SU-DHL-6 (cell line): ENCODE measurements at regions not wholly inside any gene's neighbourhood (a gene's known extent, or its start where the extent isn't known, plus 50 kb on each side); places are given as distances from the start of the nearest gene placed in this dataset.

ENCODE experiments used
- H2AFZ ChIP-seq: fragments of 200-600 bp; sonication (generic); 2 replicates; pipeline ENCODE4 v1.6.1; 2014; ENCODE audit warnings: low read depth, mild to moderate bottlenecking, moderate library complexity, mixed read lengths, antibody characterized with exemption, low read length; ENCODE audit not compliant: severe bottlenecking
- H3F3A ChIP-seq: fragments of 200-600 bp; shearing (Covaris generic); 2 replicates; pipeline ENCODE4 v1.6.0; 2016; ENCODE audit warnings: antibody characterized with exemption, mild to moderate bottlenecking; ENCODE audit not compliant: insufficient read depth
- H3K27ac ChIP-seq: fragments of 200-600 bp; sonication (generic); 2 replicates; pipeline ENCODE4 v1.5.1; 2016; ENCODE audit warnings: low read depth, mild to moderate bottlenecking, low read length, moderate library complexity, mixed read lengths
- H3K27me3 ChIP-seq: fragments of 200-600 bp; sonication (generic), shearing (Covaris generic); 2 replicates; pipeline ENCODE4 v1.6.0; 2014; ENCODE audit warnings: mild to moderate bottlenecking, low read length
- H3K36me3 ChIP-seq: fragments of 200-600 bp; sonication (generic); 2 replicates; pipeline ENCODE4 v1.6.1; 2014; ENCODE audit warnings: mild to moderate bottlenecking, low read length, mixed read lengths
- H3K4me2 ChIP-seq: fragments of 300-600, 200-600 bp; shearing (Covaris generic), sonication (generic); 2 replicates; pipeline ENCODE4 v1.6.0; 2014; ENCODE audit warnings: low read length, low read depth, mild to moderate bottlenecking; ENCODE audit not compliant: poor library complexity, severe bottlenecking
- H3K4me3 ChIP-seq: fragments of 200-600 bp; sonication (generic); 2 replicates; pipeline ENCODE4 v1.5.1; 2014; ENCODE audit warnings: antibody characterized with exemption, low read length, mild to moderate bottlenecking, mixed read lengths; ENCODE audit not compliant: insufficient read depth, poor library complexity, severe bottlenecking
- H3K79me2 ChIP-seq: fragments of 200-600 bp; sonication (generic); 2 replicates; pipeline ENCODE4 v1.6.1; 2014; ENCODE audit warnings: mild to moderate bottlenecking, low read length, moderate library complexity; ENCODE audit not compliant: insufficient read depth
- H3K9ac ChIP-seq: fragments of 200-600 bp; sonication (generic); 2 replicates; pipeline ENCODE4 v1.7.0; 2014; ENCODE audit warnings: mild to moderate bottlenecking, low read length
- H3K9me2 ChIP-seq: fragments of 200-600 bp; sonication (generic); replicated peaks from 2 replicates; pipeline ENCODE4 v1.6.1; 2014; ENCODE audit warnings: low read length; ENCODE audit not compliant: insufficient read depth
- H3K9me3 ChIP-seq: fragments of 200-600 bp; sonication (generic); 2 replicates; pipeline ENCODE4 v1.6.1; 2014; ENCODE audit warnings: low read length, mixed read lengths; ENCODE audit not compliant: insufficient read depth
- H4K20me1 ChIP-seq: fragments of 200-600 bp; sonication (generic); 2 replicates; pipeline ENCODE4 v1.6.1; 2014; ENCODE audit warnings: low read depth, mild to moderate bottlenecking, antibody characterized with exemption, low read length, moderate library complexity, mixed read lengths
- CTCF ChIP-seq: fragments of 200-600 bp; sonication (generic); IDR thresholded peaks from one replicate; pipeline ENCODE4 v1.5.1; 2017; ENCODE audit warnings: antibody characterized with exemption, mild to moderate bottlenecking, low read length, moderate library complexity; ENCODE audit not compliant: insufficient read depth, poor library complexity, severe bottlenecking
- EZH2phosphoT487 ChIP-seq: fragments of 200-600 bp; sonication (generic), shearing (Covaris generic); conservative IDR thresholded peaks from 2 replicates; pipeline ENCODE4 v1.6.1; 2018; ENCODE audit warnings: mild to moderate bottlenecking, antibody characterized with exemption, low read length, moderate library complexity, mixed read lengths

GRCh38 chr3:117105686-117106085, 396.1 kb downstream of the TUSC7 start:
- no peak for TF ChIP-seq EZH2phosphoT487
- TF ChIP-seq CTCF, result no peak
- H3K79me2 ChIP-seq, result no peaks in the 10 kb centered on the region
- no peaks in the 10 kb centered on the region for H3K36me3 ChIP-seq
- H3K9me2 ChIP-seq, result no peaks in the 10 kb centered on the region
- H3K4me3 ChIP-seq, result no peak overlapping the region
- no peaks in the 10 kb centered on the region for H3K9me3 ChIP-seq
- H4K20me1 ChIP-seq, result no peaks in the 10 kb centered on the region
- no peak overlapping the region for H2AFZ ChIP-seq
- H3F3A ChIP-seq, result no peaks in the 10 kb centered on the region
- no peaks in the 10 kb centered on the region for H3K27me3 ChIP-seq
- no peak overlapping the region for H3K4me2 ChIP-seq
- H3K9ac ChIP-seq, result no peak overlapping the region
- H3K27ac ChIP-seq, result no peak overlapping the region

GRCh38 chr3:117106396-117106795, 396.8 kb downstream of the TUSC7 start:
- Histone ChIP-seq H3K9ac (no peak overlapping the region), H3F3A (no peaks in the 10 kb centered on the region), H4K20me1 (no peaks in the 10 kb centered on the region), H3K79me2 (no peaks in the 10 kb centered on the region), H3K27me3 (no peaks in the 10 kb centered on the region), H3K4me2 (no peak overlapping the region), H3K4me3 (no peak overlapping the region), H3K36me3 (no peaks in the 10 kb centered on the region), H3K9me3 (no peaks in the 10 kb centered on the region), H3K9me2 (no peaks in the 10 kb centered on the region), H2AFZ (no peak overlapping the region), H3K27ac (no peak overlapping the region)
- TF ChIP-seq EZH2phosphoT487, result no peak
- no peak for TF ChIP-seq CTCF

- no peak overlapping the region for H3K9ac ChIP-seq
- H3K36me3 ChIP-seq, result no peaks in the 10 kb centered on the region
- no peak for TF ChIP-seq EZH2phosphoT487
- TF ChIP-seq CTCF, result no peak
- no peak overlapping the region for H3K27ac ChIP-seq
- H4K20me1 ChIP-seq, result no peaks in the 10 kb centered on the region
- no peaks in the 10 kb centered on the region for H3F3A ChIP-seq
- no peaks in the 10 kb centered on the region for H3K9me3 ChIP-seq
- no peak overlapping the region for H2AFZ ChIP-seq
- no peaks in the 10 kb centered on the region for H3K9me2 ChIP-seq
- H3K79me2 ChIP-seq, result no peaks in the 10 kb centered on the region
- no peaks in the 10 kb centered on the region for H3K27me3 ChIP-seq
- H3K4me3 ChIP-seq, result no peak overlapping the region
- H3K4me2 ChIP-seq, result no peak overlapping the region
Observed at GRCh38 chr3:117107946-117108345, 398.4 kb downstream of the TUSC7 start.
